Urinary bladder (tissue), 3 donors: ENCODE measurements at regions not wholly inside any gene's neighbourhood (a gene's known extent, or its start where the extent isn't known, plus 50 kb on each side); places are given as distances from the start of the nearest gene placed in this dataset.
"Not testable (repeated sequence)": the region's sequence is repeated elsewhere in the genome, so short reads cannot be mapped to it uniquely, and the experiment has no call there.

Experiments used
- DNase-seq: peaks from one replicate; pipeline ENCODE4 v3.0.0-alpha.2; 2015; ENCODE audit errors: extremely low spot score
- H3K27ac ChIP-seq: one replicate; pipeline ENCODE4 v1.5.1; 2013; ENCODE audit warnings: low read depth, mild to moderate bottlenecking, moderate library complexity
- H3K36me3 ChIP-seq: one replicate; pipeline ENCODE4 v1.6.1; 2013; ENCODE audit warnings: mild to moderate bottlenecking, moderate library complexity; ENCODE audit not compliant: insufficient read depth
- H3K4me1 ChIP-seq: one replicate; pipeline ENCODE4 v1.6.1; 2013; ENCODE audit warnings: mild to moderate bottlenecking, moderate library complexity; ENCODE audit not compliant: insufficient read depth
- H3K4me3 ChIP-seq: one replicate; pipeline ENCODE4 v1.5.1; 2013; ENCODE audit warnings: low read depth, low read length
- WGBS: extraction: QIAGEN DNeasy Blood & Tissue Kit; methylation state at CpG from one replicate; pipeline ENCODE4 v1.1.7; 2013; 5-methylcytosine and 5-hydroxymethylcytosine counted together
- donor health status: healthy with polysubstance abuse.
- donor health status: healthy.

- H3K27ac ChIP-seq: no peak overlapping the region
- no peak overlapping the region for H3K4me3 ChIP-seq
- no peaks in the 10 kb centered on the region for H3K36me3 ChIP-seq
- DNase-seq: no peak
- H3K4me1 ChIP-seq: no peaks in the 10 kb centered on the region
Measured at GRCh38 chr17:16875662-16876061, 96.3 kb downstream of the TNFRSF13B start.

GRCh38 chr17:16874216-16874615, 97.7 kb downstream of the TNFRSF13B start:
- not testable (repeated sequence) for DNase-seq, H3K4me3 ChIP-seq, H3K4me1 ChIP-seq, H3K27ac ChIP-seq, H3K36me3 ChIP-seq
- 80% methylated on average over 12 of the region's 12 CpGs for WGBS

GRCh38 chr17:16873174-16874035, 98.5 kb downstream of the TNFRSF13B start:
- 48% methylated on average over 15 of the region's 15 CpGs for WGBS
- DNase-seq: no peak
- no peaks in the 10 kb centered on the region for H3K36me3 ChIP-seq
- H3K4me1 ChIP-seq: no peaks in the 10 kb centered on the region
- no peak overlapping the region for H3K4me3 ChIP-seq
- no peak overlapping the region for H3K27ac ChIP-seq

- no peak for DNase-seq
- WGBS: 66% methylated on average over 16 of the region's 16 CpGs
- H3K36me3 ChIP-seq: no peaks in the 10 kb centered on the region
- no peak overlapping the region for H3K4me3 ChIP-seq
- H3K4me1 ChIP-seq: no peaks in the 10 kb centered on the region
- H3K27ac ChIP-seq: no peak overlapping the region
Measured at GRCh38 chr17:16872351-16873173, 99.4 kb downstream of the TNFRSF13B start.

GRCh38 chr17:16871446-16872190, 100.3 kb downstream of the TNFRSF13B start:
- not testable (repeated sequence) for DNase-seq, H3K4me3 ChIP-seq, H3K4me1 ChIP-seq, H3K27ac ChIP-seq, H3K36me3 ChIP-seq
- 88% methylated on average over 17 of the region's 17 CpGs for WGBS

- DNase-seq: no peak
- WGBS: 85% methylated on average over 26 of the region's 26 CpGs
- no peak overlapping the region for H3K27ac ChIP-seq
- H3K4me1 ChIP-seq: no peaks in the 10 kb centered on the region
- no peaks in the 10 kb centered on the region for H3K36me3 ChIP-seq
- H3K4me3 ChIP-seq: no peak overlapping the region
Measured at GRCh38 chr17:16870253-16871245, 101.4 kb downstream of the TNFRSF13B start.

GRCh38 chr17:16869531-16870252, 102.2 kb downstream of the TNFRSF13B start:
- H3K36me3 ChIP-seq, H3K4me3 ChIP-seq, H3K4me1 ChIP-seq, H3K27ac ChIP-seq, DNase-seq: not testable (repeated sequence)
- WGBS: 89% methylated on average over 11 of the region's 11 CpGs

- WGBS: 89% methylated on average over 13 of the region's 13 CpGs
- not testable (repeated sequence) for DNase-seq, H3K4me3 ChIP-seq, H3K27ac ChIP-seq, H3K36me3 ChIP-seq, H3K4me1 ChIP-seq
Measured at GRCh38 chr17:16868616-16869015, 103.3 kb downstream of the TNFRSF13B start.

GRCh38 chr17:16867545-16867944, 104.4 kb downstream of the TNFRSF13B start:
- not testable (repeated sequence) for DNase-seq, H3K4me3 ChIP-seq, H3K4me1 ChIP-seq, H3K36me3 ChIP-seq, H3K27ac ChIP-seq
- 76% methylated on average over 3 of the region's 5 CpGs for WGBS

GRCh38 chr17:16866841-16867240, 105.1 kb downstream of the TNFRSF13B start:
- DNase-seq, H3K36me3 ChIP-seq, H3K27ac ChIP-seq, H3K4me3 ChIP-seq, H3K4me1 ChIP-seq: not testable (repeated sequence)
- 85% methylated on average over 6 of the region's 6 CpGs for WGBS

- Histone ChIP-seq H3K4me3 (no peak overlapping the region), H3K36me3 (no peaks in the 10 kb centered on the region), H3K4me1 (no peaks in the 10 kb centered on the region), H3K27ac (no peak overlapping the region)
- 86% methylated on average over 8 of the region's 8 CpGs for WGBS
- DNase-seq: no peak
Measured at GRCh38 chr17:16866436-16866835, 105.5 kb downstream of the TNFRSF13B start.

- H3K27ac ChIP-seq, H3K4me3 ChIP-seq, DNase-seq, H3K4me1 ChIP-seq, H3K36me3 ChIP-seq: not testable (repeated sequence)
- 88% methylated on average over 1 of the region's 8 CpGs for WGBS
Measured at GRCh38 chr17:16865704-16866103, 106.2 kb downstream of the TNFRSF13B start.
